AG09319 (cell line): ENCODE measurements at regions not wholly inside any gene's neighbourhood (a gene's known extent, or its start where the extent isn't known, plus 50 kb on each side); places are given as distances from the start of the nearest gene placed in this dataset.

Experiments used
- DNase-seq: peaks from one replicate; pipeline ENCODE4 v3.0.0-alpha.2; 2010; ENCODE audit warnings: low read depth; ENCODE audit errors: extremely low read depth
- TF ChIP-seq, protein P1 (sequence below): IDR thresholded peaks from 2 replicates; pipeline ENCODE4 v1.5.1; 2011; ENCODE audit warnings: low read depth, mild to moderate bottlenecking, inconsistent platforms, low read length, moderate library complexity

DNA sequence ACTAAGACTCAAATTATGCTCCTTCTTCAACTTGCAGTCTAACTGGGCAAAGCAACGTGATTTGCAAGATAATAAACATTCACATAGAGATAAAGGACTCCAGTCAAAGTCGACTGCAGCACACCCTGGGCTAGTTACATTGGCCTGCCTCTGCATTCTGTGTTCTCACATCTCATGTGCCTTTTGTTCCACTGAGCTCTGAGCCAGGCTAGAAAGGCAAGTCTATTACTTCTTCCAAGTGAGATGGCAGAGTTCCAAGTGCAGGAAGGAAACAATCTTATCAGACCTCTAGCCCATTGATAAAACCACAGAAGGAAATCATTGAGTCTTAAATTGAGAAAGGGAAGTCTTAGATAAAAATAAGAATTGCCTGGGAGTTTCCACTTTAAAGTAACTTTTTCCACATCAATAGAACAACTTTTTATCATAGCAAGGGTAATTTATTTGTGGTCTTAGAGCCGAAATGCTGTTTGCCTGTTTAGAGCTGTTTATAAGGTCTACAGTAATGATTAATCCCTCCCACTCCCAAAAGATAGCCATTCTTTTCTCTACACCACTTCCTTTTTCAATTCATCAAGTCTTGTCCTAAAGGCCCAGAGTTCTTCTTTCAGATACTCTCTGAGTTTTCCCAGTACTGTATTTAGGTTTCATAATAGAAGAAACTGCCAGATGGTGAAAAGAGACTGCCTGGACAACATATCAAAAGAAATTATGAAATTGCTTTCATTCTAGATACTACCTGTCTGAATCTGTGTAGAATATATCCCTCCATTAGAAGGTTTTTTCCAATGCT, 200.2 kb downstream of the GUCY2F start:
- TF ChIP-seq, protein P1, sequence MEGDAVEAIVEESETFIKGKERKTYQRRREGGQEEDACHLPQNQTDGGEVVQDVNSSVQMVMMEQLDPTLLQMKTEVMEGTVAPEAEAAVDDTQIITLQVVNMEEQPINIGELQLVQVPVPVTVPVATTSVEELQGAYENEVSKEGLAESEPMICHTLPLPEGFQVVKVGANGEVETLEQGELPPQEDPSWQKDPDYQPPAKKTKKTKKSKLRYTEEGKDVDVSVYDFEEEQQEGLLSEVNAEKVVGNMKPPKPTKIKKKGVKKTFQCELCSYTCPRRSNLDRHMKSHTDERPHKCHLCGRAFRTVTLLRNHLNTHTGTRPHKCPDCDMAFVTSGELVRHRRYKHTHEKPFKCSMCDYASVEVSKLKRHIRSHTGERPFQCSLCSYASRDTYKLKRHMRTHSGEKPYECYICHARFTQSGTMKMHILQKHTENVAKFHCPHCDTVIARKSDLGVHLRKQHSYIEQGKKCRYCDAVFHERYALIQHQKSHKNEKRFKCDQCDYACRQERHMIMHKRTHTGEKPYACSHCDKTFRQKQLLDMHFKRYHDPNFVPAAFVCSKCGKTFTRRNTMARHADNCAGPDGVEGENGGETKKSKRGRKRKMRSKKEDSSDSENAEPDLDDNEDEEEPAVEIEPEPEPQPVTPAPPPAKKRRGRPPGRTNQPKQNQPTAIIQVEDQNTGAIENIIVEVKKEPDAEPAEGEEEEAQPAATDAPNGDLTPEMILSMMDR: no peak
- DNase-seq: no peak

DNA sequence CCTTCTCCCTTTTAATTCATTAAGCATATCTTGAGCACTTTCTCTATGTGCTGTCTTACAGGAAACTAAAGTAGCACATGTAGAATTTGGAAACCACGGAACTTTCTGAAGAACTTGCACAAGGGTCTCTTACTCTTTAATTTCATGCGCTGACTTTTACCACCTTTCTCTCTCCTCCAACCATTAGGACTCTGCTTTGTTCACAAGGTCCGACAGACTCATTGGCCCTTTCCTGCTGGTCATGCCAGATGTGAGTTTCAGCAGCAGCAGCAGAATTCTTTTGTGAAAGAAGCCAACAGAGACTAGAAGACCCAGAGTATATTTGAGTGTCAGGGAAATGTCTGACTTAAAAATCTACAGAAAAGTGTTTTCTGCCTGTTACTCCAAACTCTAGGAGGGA, 207.1 kb downstream of the GUCY2F start:
- no peak for DNase-seq
- TF ChIP-seq, protein P1: no peak

DNA sequence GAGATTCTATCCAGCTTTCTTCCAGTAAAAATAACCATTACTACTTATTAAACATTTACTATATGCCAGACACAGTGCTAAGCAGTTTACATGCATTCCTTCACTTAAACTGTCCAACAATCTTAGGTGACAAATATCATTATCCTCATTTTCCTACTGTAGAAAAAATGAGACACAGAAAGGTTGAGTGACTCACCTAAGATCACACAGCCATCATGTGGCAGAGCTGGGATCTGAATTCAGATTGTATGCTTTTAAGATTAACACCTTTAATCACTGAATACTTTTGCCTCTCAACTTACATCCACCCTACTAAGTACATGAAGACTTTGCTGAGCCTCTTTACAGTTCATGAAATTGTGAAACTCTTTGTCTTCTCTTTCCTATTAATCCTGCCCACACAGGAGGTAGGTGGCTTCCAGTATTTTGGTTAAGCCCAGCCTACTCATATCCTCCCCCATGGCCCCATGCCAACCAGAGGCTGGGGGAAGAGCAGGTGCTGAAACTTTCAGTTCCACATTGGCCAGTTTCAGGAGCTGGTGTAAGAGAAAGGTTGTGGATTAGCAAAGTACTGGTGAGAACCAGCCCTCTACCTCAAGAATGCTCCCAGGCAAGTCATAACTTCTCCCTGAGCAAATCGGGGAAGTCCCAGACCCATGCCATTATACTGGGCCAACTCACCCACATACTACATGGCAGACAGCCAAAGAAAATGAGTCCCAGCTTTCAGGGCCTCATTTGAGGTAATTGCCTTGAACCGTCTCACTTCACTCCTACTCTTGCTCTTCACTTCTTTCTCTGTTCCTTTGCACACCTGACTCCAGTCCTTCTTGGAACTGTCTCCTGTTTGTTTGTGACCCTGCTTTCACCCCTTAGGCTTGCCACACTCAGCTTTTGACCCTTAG, 211.1 kb downstream of the GUCY2F start:
- TF ChIP-seq, protein P1: no peak
- no peak for DNase-seq

DNA sequence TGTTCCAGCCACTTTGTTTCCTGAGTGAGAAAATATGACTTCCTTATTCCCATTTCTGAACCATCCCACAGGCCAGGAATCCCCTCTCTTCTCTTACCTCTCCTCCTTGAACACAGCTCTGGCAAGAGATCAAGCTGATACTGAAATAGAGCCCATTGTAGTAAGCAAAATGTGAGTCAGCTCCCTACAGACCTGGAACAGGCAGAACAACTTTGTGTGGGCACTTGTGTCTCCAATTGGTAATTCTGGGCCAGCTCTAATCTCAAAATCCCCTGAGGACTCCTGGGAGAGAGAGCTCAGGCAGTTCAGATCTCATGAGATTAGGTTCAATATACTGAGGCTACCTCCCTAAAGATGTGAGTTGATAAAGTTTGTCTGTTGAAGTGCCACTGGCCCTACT, 213.5 kb downstream of the GUCY2F start:
- DNase-seq: no peak
- TF ChIP-seq, protein P1: no peak

DNA sequence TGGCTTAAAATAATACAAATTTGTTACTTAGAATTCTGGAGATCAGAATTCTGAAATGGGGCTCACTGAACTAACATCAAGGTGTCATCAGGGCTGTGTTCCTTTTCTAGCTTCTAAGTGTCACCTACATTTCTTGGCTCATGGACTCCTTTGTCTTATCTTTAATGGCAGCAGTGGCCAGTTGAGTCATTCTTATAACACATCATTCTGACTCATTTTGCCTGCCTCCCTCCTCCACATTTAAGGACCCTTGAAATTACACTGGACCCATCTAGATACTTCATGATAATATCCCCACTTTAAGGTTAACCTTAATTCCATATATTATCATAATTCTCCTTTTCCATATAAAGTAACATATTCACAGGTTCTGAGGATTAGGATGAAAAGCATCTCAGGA, 215.9 kb downstream of the GUCY2F start:
- TF ChIP-seq, protein P1: no peak
- DNase-seq: no peak

DNA sequence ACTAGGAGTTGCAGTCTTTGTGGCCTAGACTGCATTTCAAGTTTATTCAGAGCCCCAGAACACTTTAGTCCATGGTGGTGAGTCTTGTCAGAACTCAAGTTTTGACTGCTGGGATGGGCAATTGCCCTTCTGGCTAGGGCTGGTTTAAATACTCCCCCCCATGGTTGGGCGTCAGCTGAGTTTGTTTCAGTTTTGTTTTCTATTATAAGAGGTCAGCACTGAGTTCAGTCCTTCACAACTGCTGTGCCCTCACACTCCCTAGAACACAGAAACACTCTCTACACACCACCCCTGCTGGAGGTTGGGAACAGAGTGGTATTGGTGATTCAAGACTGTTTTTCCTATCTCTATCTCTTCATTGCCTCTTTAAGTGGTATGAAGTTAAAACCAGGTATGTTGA, 217.0 kb downstream of the GUCY2F start:
- DNase-seq: no peak
- TF ChIP-seq, protein P1: no peak

DNA sequence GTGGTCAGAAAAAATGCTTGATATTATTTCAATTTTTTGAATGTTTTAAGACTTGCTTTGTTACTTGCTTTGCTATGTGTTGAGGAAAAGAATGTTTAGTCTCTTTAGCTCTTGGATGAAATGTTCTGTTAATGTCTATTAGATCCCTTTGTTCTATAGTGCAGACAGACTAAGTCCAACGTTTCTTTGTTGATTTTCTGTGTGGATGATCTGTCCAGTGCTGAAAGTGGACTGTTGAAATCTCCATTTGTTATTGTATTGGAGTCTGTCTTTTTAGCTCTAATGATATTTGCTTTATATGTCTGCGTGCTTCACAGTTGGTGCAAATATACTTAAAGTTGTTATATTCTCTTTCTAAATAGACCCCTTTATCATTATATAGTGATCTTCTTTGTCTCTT, 220.6 kb downstream of the GUCY2F start:
- TF ChIP-seq, protein P1: no peak
- DNase-seq: no peak
